Liver (tissue), 8 donors: ENCODE measurements at regions not wholly inside any gene's neighbourhood (a gene's known extent, or its start where the extent isn't known, plus 50 kb on each side); places are given as distances from the start of the nearest gene placed in this dataset.

Experiments
- DNase-seq: peaks from one replicate; pipeline ENCODE4 v3.0.0-alpha.2; 2017; ENCODE audit warnings: low spot score
- H3K27ac ChIP-seq, 2 donors: one replicate each; pipeline ENCODE4 v1.7.0; 2013; ENCODE audit warnings: inconsistent platforms in 2 of 2, low read length in 2 of 2, control low read depth in 1 of 2, low read depth in 1 of 2, mild to moderate bottlenecking in 1 of 2
- H3K27me3 ChIP-seq, 4 donors: one replicate each; pipeline versions ENCODE4 v1.6.1 to v1.7.0; 2013; ENCODE audit warnings: low read length in 3 of 4, inconsistent platforms in 1 of 4, mild to moderate bottlenecking in 1 of 4, moderate library complexity in 1 of 4; ENCODE audit not compliant: control insufficient read depth in 4 of 4, insufficient read depth in 4 of 4
- H3K36me3 ChIP-seq, 4 donors: one replicate each; pipeline versions ENCODE4 v1.6.1 to v1.7.0; 2013; ENCODE audit warnings: low read length in 3 of 4, mild to moderate bottlenecking in 3 of 4, low read depth in 1 of 4, moderate library complexity in 1 of 4; ENCODE audit not compliant: control insufficient read depth in 4 of 4, insufficient read depth in 3 of 4
- H3K4me1 ChIP-seq, 4 donors: one replicate each; pipeline versions ENCODE4 v1.6.1 to v1.7.0; 2013; ENCODE audit warnings: low read length in 3 of 4, mild to moderate bottlenecking in 3 of 4, moderate library complexity in 1 of 4; ENCODE audit not compliant: control insufficient read depth in 4 of 4, insufficient read depth in 4 of 4
- H3K4me3 ChIP-seq, 3 donors: one replicate each; pipeline versions ENCODE4 v1.6.1 to v1.7.0; 2013; ENCODE audit warnings: low read length in 3 of 3, control low read depth in 1 of 3, low read depth in 1 of 3, mild to moderate bottlenecking in 1 of 3
- H3K9ac ChIP-seq, 2 donors: one replicate each; pipeline ENCODE4 v1.7.0; 2013; ENCODE audit warnings: low read length in 2 of 2, mild to moderate bottlenecking in 2 of 2, moderate library complexity in 2 of 2, control low read depth in 1 of 2, low read depth in 1 of 2
- H3K9me3 ChIP-seq, 4 donors: one replicate each; pipeline versions ENCODE4 v1.6.1 to v1.7.0; 2013; ENCODE audit warnings: low read length in 3 of 4; ENCODE audit not compliant: control insufficient read depth in 4 of 4
- ATF3 ChIP-seq: IDR thresholded peaks from 2 replicates; pipeline ENCODE4 v1.6.1; 2016; ENCODE audit warnings: antibody characterized with exemption
- CTCF ChIP-seq: fragments of 150-350 bp; IDR thresholded peaks from 2 replicates; pipeline ENCODE4 v1.5.1; 2017; ENCODE audit warnings: improper control_type of control experiment, low read depth, low read length; ENCODE audit not compliant: missing input control
- EGR1 ChIP-seq, 2 donors: IDR thresholded peaks; 2 replicates each; pipeline ENCODE4 v1.6.1; 2016 to 2018; ENCODE audit warnings: antibody characterized with exemption in 2 of 2, low read depth in 2 of 2
- FOXA1 ChIP-seq: IDR thresholded peaks from 2 replicates; pipeline ENCODE4 v1.6.1; 2016; ENCODE audit warnings: antibody characterized with exemption
- HNF4G ChIP-seq: IDR thresholded peaks from 2 replicates; pipeline ENCODE4 v1.6.1; 2016; ENCODE audit warnings: antibody characterized with exemption
- JUND ChIP-seq, 2 donors: IDR thresholded peaks; 2 replicates each; pipeline ENCODE4 v1.6.1; 2016; ENCODE audit warnings: antibody characterized with exemption in 2 of 2
- MAX ChIP-seq: IDR thresholded peaks from 2 replicates; pipeline ENCODE4 v1.6.1; 2016; ENCODE audit warnings: antibody characterized with exemption
- NR2F2 ChIP-seq: IDR thresholded peaks from 2 replicates; pipeline ENCODE4 v1.6.1; 2016; ENCODE audit warnings: antibody characterized with exemption
- RAD21 ChIP-seq, 2 donors: IDR thresholded peaks; 2 replicates each; pipeline ENCODE4 v1.6.1; 2016; ENCODE audit warnings: antibody characterized with exemption in 2 of 2, mild to moderate bottlenecking in 2 of 2
- REST ChIP-seq: IDR thresholded peaks from 2 replicates; pipeline ENCODE4 v1.6.1; 2016; ENCODE audit warnings: antibody characterized with exemption, mild to moderate bottlenecking
- RXRA ChIP-seq, 2 donors: IDR thresholded peaks; 2 replicates each; pipeline ENCODE4 v1.6.1; 2017 to 2018; ENCODE audit warnings: antibody characterized with exemption in 2 of 2, mild to moderate bottlenecking in 1 of 2
- SP1 ChIP-seq: IDR thresholded peaks from 2 replicates; pipeline ENCODE4 v1.6.1; 2018; ENCODE audit warnings: antibody characterized with exemption, mild to moderate bottlenecking
- TAF1 ChIP-seq: conservative IDR thresholded peaks from 2 replicates; pipeline ENCODE4 v1.6.1; 2016; ENCODE audit warnings: antibody characterized with exemption, mild to moderate bottlenecking
- YY1 ChIP-seq: IDR thresholded peaks from 2 replicates; pipeline ENCODE4 v1.6.1; 2016; ENCODE audit warnings: antibody characterized with exemption, mild to moderate bottlenecking
- ZBTB33 ChIP-seq: IDR thresholded peaks from 2 replicates; pipeline ENCODE4 v1.6.1; 2016; ENCODE audit warnings: antibody characterized with exemption
- WGBS: extraction: QIAGEN DNeasy Blood & Tissue Kit; methylation state at CpG from one replicate; pipeline ENCODE4 v1.1.7; 2013; 5-methylcytosine and 5-hydroxymethylcytosine counted together
- donor health status: healthy.
- donor health status: healthy.
- donor health status: healthy.
- donor health status: healthy.
- donor health status: healthy.

- no peak for DNase-seq
- 91% methylated on average over 3 of the region's 3 CpGs for WGBS
Measured at GRCh38 chr5:98986587-98986986, 57.8 kb upstream of the CHD1 start.

More at GRCh38 chr5:98986587-98986986, 57.8 kb upstream of the CHD1 start:
- Histone ChIP-seq H3K27me3 (no peaks in the 10 kb centered on the region), H3K9ac (no peak overlapping the region), H3K36me3 (peaks cover 0 to 2% (median 0%) of the 10 kb centered on the region in 4 donors), H3K27ac (no peak overlapping the region), H3K4me3 (no peak overlapping the region), H3K9me3 (no peaks in the 10 kb centered on the region), H3K4me1 (no peaks in the 10 kb centered on the region)
- TF ChIP-seq FOXA1, result no peak
- no peak for TF ChIP-seq EGR1 (IDR thresholded peaks at IDR 0.05; ENCODE audit: low read depth in 2 of 2)
- no peak for TF ChIP-seq REST
- TF ChIP-seq YY1, result no peak
- no peak for TF ChIP-seq MAX
- TF ChIP-seq JUND (IDR thresholded peaks at IDR 0.05), result no peak
- no peak for TF ChIP-seq HNF4G
- TF ChIP-seq ZBTB33, result no peak
- no peak for TF ChIP-seq TAF1
- no peak for TF ChIP-seq RXRA (IDR thresholded peaks at IDR 0.05)
- TF ChIP-seq SP1, result no peak
- TF ChIP-seq NR2F2, result no peak
- no peak for TF ChIP-seq RAD21 (IDR thresholded peaks at IDR 0.05)
- TF ChIP-seq CTCF, result no peak
- no peak for TF ChIP-seq ATF3
